ENCODE measurements at regions not wholly inside any gene's neighbourhood (a gene's known extent, or its start where the extent isn't known, plus 50 kb on each side); places are given as distances from the start of the nearest gene placed in this dataset.
"Not testable (repeated sequence)": the region's sequence is repeated elsewhere in the genome, so short reads cannot be mapped to it uniquely, and the experiment has no call there.

- H3K27me3 ChIP-seq (ENCODE audit: control insufficient read depth, insufficient read depth, low read length): no peaks in the 10 kb centered on the region
- no peaks in the 10 kb centered on the region for H3K36me3 ChIP-seq (replicated peaks; ENCODE audit: control insufficient read depth, insufficient read depth, low read length)
- no peak for DNase-seq
- H3K4me3 ChIP-seq (ENCODE audit: insufficient read depth, low read depth, low read length): no peak overlapping the region
Observed at GRCh38 chr13:46478651-46479050, 74.3 kb upstream of the LRCH1 start.

- no peak for DNase-seq
- Histone ChIP-seq H3K36me3 (replicated peaks; ENCODE audit: control insufficient read depth, insufficient read depth, low read length) (no peaks in the 10 kb centered on the region), H3K4me3 (ENCODE audit: insufficient read depth, low read depth, low read length) (no peak overlapping the region)
Observed at GRCh38 chr13:46476174-46476573, 76.8 kb upstream of the LRCH1 start.

GRCh38 chr13:46475541-46475991 lies 77.4 kb upstream of the LRCH1 start:
- Histone ChIP-seq H3K36me3 (replicated peaks; ENCODE audit: control insufficient read depth, insufficient read depth, low read length) (no peaks in the 10 kb centered on the region), H3K27me3 (ENCODE audit: control insufficient read depth, insufficient read depth, low read length) (no peaks in the 10 kb centered on the region), H3K4me3 (ENCODE audit: insufficient read depth, low read depth, low read length) (no peak overlapping the region)
- DNase-seq: no peak

More at GRCh38 chr13:46476174-46476573, 76.8 kb upstream of the LRCH1 start:
- no peaks in the 10 kb centered on the region for H3K27me3 ChIP-seq (ENCODE audit: control insufficient read depth, insufficient read depth, low read length)

GRCh38 chr13:46473806-46474205 lies 79.2 kb upstream of the LRCH1 start:
- DNase-seq: no peak
- H3K36me3 ChIP-seq (replicated peaks; ENCODE audit: control insufficient read depth, insufficient read depth, low read length): no peaks in the 10 kb centered on the region
- H3K4me3 ChIP-seq (ENCODE audit: insufficient read depth, low read depth, low read length): no peak overlapping the region
- no peaks in the 10 kb centered on the region for H3K27me3 ChIP-seq (ENCODE audit: control insufficient read depth, insufficient read depth, low read length)

- H3K4me3 ChIP-seq (ENCODE audit: insufficient read depth, low read depth, low read length): no peak overlapping the region
- H3K27me3 ChIP-seq (ENCODE audit: control insufficient read depth, insufficient read depth, low read length): no peaks in the 10 kb centered on the region
- DNase-seq: no peak
- no peaks in the 10 kb centered on the region for H3K36me3 ChIP-seq (replicated peaks; ENCODE audit: control insufficient read depth, insufficient read depth, low read length)
Observed at GRCh38 chr13:46472384-46472783, 80.6 kb upstream of the LRCH1 start.

- not testable (repeated sequence) for H3K27me3 ChIP-seq (ENCODE audit: control insufficient read depth, insufficient read depth, low read length); DNase-seq; H3K36me3 ChIP-seq (replicated peaks; ENCODE audit: control insufficient read depth, insufficient read depth, low read length); H3K4me3 ChIP-seq (ENCODE audit: insufficient read depth, low read depth, low read length)
Observed at GRCh38 chr13:46469699-46470098, 82.6 kb upstream of the RUBCNL start.

GRCh38 chr13:46468570-46469463 lies 81.8 kb upstream of the RUBCNL start:
- Histone ChIP-seq H3K27me3 (ENCODE audit: control insufficient read depth, insufficient read depth, low read length) (no peaks in the 10 kb centered on the region), H3K4me3 (ENCODE audit: insufficient read depth, low read depth, low read length) (no peak overlapping the region), H3K36me3 (replicated peaks; ENCODE audit: control insufficient read depth, insufficient read depth, low read length) (no peaks in the 10 kb centered on the region)
- DNase-seq: no peak

GRCh38 chr13:46467694-46468093 lies 80.6 kb upstream of the RUBCNL start:
- not testable (repeated sequence) for H3K36me3 ChIP-seq (replicated peaks; ENCODE audit: control insufficient read depth, insufficient read depth, low read length); H3K27me3 ChIP-seq (ENCODE audit: control insufficient read depth, insufficient read depth, low read length); DNase-seq; H3K4me3 ChIP-seq (ENCODE audit: insufficient read depth, low read depth, low read length)

GRCh38 chr13:46466074-46466473 lies 79.0 kb upstream of the RUBCNL start:
- H3K27me3 ChIP-seq (ENCODE audit: control insufficient read depth, insufficient read depth, low read length); H3K4me3 ChIP-seq (ENCODE audit: insufficient read depth, low read depth, low read length); H3K36me3 ChIP-seq (replicated peaks; ENCODE audit: control insufficient read depth, insufficient read depth, low read length); DNase-seq: not testable (repeated sequence)

- DNase-seq: no peak
- no peak overlapping the region for H3K4me3 ChIP-seq (ENCODE audit: insufficient read depth, low read depth, low read length)
- H3K36me3 ChIP-seq (replicated peaks; ENCODE audit: control insufficient read depth, insufficient read depth, low read length): no peaks in the 10 kb centered on the region
- H3K27me3 ChIP-seq (ENCODE audit: control insufficient read depth, insufficient read depth, low read length): no peaks in the 10 kb centered on the region
Observed at GRCh38 chr13:46463719-46464118, 76.7 kb upstream of the RUBCNL start.

- not testable (repeated sequence) for DNase-seq; H3K4me3 ChIP-seq (ENCODE audit: insufficient read depth, low read depth, low read length); H3K27me3 ChIP-seq (ENCODE audit: control insufficient read depth, insufficient read depth, low read length); H3K36me3 ChIP-seq (replicated peaks; ENCODE audit: control insufficient read depth, insufficient read depth, low read length)
Observed at GRCh38 chr13:46460223-46460622, 73.2 kb upstream of the RUBCNL start.

- not testable (repeated sequence) for H3K4me3 ChIP-seq (ENCODE audit: insufficient read depth, low read depth, low read length); H3K27me3 ChIP-seq (ENCODE audit: control insufficient read depth, insufficient read depth, low read length); H3K36me3 ChIP-seq (replicated peaks; ENCODE audit: control insufficient read depth, insufficient read depth, low read length); DNase-seq
Observed at GRCh38 chr13:46457255-46457654, 70.2 kb upstream of the RUBCNL start.

- not testable (repeated sequence) for H3K36me3 ChIP-seq (replicated peaks; ENCODE audit: control insufficient read depth, insufficient read depth, low read length); H3K4me3 ChIP-seq (ENCODE audit: insufficient read depth, low read depth, low read length); H3K27me3 ChIP-seq (ENCODE audit: control insufficient read depth, insufficient read depth, low read length)
- peak; percentile 32 for DNase-seq
Observed at GRCh38 chr13:46455924-46456323, 68.9 kb upstream of the RUBCNL start.

- DNase-seq; H3K27me3 ChIP-seq (ENCODE audit: control insufficient read depth, insufficient read depth, low read length); H3K36me3 ChIP-seq (replicated peaks; ENCODE audit: control insufficient read depth, insufficient read depth, low read length); H3K4me3 ChIP-seq (ENCODE audit: insufficient read depth, low read depth, low read length): not testable (repeated sequence)
Observed at GRCh38 chr13:46451145-46451544, 64.1 kb upstream of the RUBCNL start.

- DNase-seq; H3K27me3 ChIP-seq (ENCODE audit: control insufficient read depth, insufficient read depth, low read length): not testable (repeated sequence)
Observed at GRCh38 chr13:46449949-46450348, 62.9 kb upstream of the RUBCNL start.

More at GRCh38 chr13:46449949-46450348, 62.9 kb upstream of the RUBCNL start:
- not testable (repeated sequence) for H3K4me3 ChIP-seq (ENCODE audit: insufficient read depth, low read depth, low read length); H3K36me3 ChIP-seq (replicated peaks; ENCODE audit: control insufficient read depth, insufficient read depth, low read length)

Measured in H7 (cell line).